HG03571 (cell line): ENCODE measurements at regions not wholly inside any gene's neighbourhood (a gene's known extent, or its start where the extent isn't known, plus 50 kb on each side); places are given as distances from the start of the nearest gene placed in this dataset.

ENCODE experiments used
- ATAC-seq: cut with Tn5 transposase; IDR thresholded peaks from one replicate; pipeline ENCODE4 v1.9.1; 2021; ENCODE audit not compliant: unreplicated experiment

GRCh38 chr11:13907678-13908077, 54.8 kb upstream of the SPON1 start:
- no peak for ATAC-seq

- ATAC-seq, result no peak
These were observed 54.0 kb upstream of the SPON1 start for GRCh38 chr11:13908535-13908934.
